H9 (cell line): ENCODE measurements at regions not wholly inside any gene's neighbourhood (a gene's known extent, or its start where the extent isn't known, plus 50 kb on each side); places are given as distances from the start of the nearest gene placed in this dataset.

Experiments
- DNase-seq: peaks from one replicate; pipeline ENCODE4 v3.0.0-alpha.2; 2017
- H2AFZ ChIP-seq: one replicate; pipeline ENCODE4 v1.6.1; 2013; ENCODE audit warnings: mild to moderate bottlenecking, low read length, control low read depth, moderate library complexity
- H2AK5ac ChIP-seq: 2 replicates; pipeline ENCODE4 v1.6.1; 2013; ENCODE audit warnings: low read length, control low read depth, mixed read lengths; ENCODE audit not compliant: insufficient read length
- H2BK120ac ChIP-seq: one replicate; pipeline ENCODE4 v1.6.1; 2013; ENCODE audit warnings: low read depth, mild to moderate bottlenecking, low read length, control low read depth, inconsistent platforms; ENCODE audit not compliant: poor library complexity, severe bottlenecking
- H2BK12ac ChIP-seq: 2 replicates; pipeline ENCODE4 v1.6.1; 2013; ENCODE audit warnings: low read length, control low read depth, mixed read lengths, low read depth; ENCODE audit not compliant: insufficient read length
- H2BK15ac ChIP-seq: 2 replicates; pipeline ENCODE4 v1.6.1; 2013; ENCODE audit warnings: low read depth, low read length, control low read depth
- H2BK20ac ChIP-seq: one replicate; pipeline ENCODE4 v1.6.1; 2013; ENCODE audit warnings: low read depth, mild to moderate bottlenecking, low read length, control low read depth, inconsistent platforms; ENCODE audit not compliant: poor library complexity, severe bottlenecking
- H2BK5ac ChIP-seq: 2 replicates; pipeline ENCODE4 v1.6.1; 2013; ENCODE audit warnings: low read length, control low read depth, mixed read lengths; ENCODE audit not compliant: insufficient read length
- H3K14ac ChIP-seq: 2 replicates; pipeline ENCODE4 v1.6.1; 2013; ENCODE audit warnings: low read length, control low read depth; ENCODE audit not compliant: insufficient read depth
- H3K18ac ChIP-seq: 2 replicates; pipeline ENCODE4 v1.6.1; 2013; ENCODE audit warnings: low read depth, mild to moderate bottlenecking, mixed read lengths, low read length, control low read depth; ENCODE audit not compliant: insufficient read length
- H3K23ac ChIP-seq: 2 replicates; pipeline ENCODE4 v1.6.1; 2013; ENCODE audit warnings: low read length, control low read depth, mixed read lengths, low read depth; ENCODE audit not compliant: insufficient read length
- H3K23me2 ChIP-seq: 2 replicates; pipeline ENCODE4 v1.6.1; 2013; ENCODE audit warnings: low read depth, mild to moderate bottlenecking, mixed read lengths, low read length, control low read depth; ENCODE audit not compliant: insufficient read length, poor library complexity, severe bottlenecking
- H3K27ac ChIP-seq: 2 replicates; pipeline ENCODE4 v1.5.1; 2013; ENCODE audit warnings: low read length, control low read depth, mixed read lengths, low read depth; ENCODE audit not compliant: insufficient read length
- H3K27me3 ChIP-seq: 2 replicates; pipeline ENCODE4 v1.6.1; 2013; ENCODE audit warnings: low read length, control low read depth, inconsistent platforms; ENCODE audit not compliant: insufficient read depth
- H3K4ac ChIP-seq: 2 replicates; pipeline ENCODE4 v1.6.1; 2013; ENCODE audit warnings: low read depth, mild to moderate bottlenecking, control low read depth, inconsistent platforms, low read length, moderate library complexity
- H3K4me1 ChIP-seq: 2 replicates; pipeline ENCODE4 v1.6.1; 2013; ENCODE audit warnings: low read length, control low read depth, inconsistent platforms; ENCODE audit not compliant: insufficient read depth
- H3K4me2 ChIP-seq: 2 replicates; pipeline ENCODE4 v1.6.1; 2013; ENCODE audit warnings: low read length, control low read depth, mixed read lengths; ENCODE audit not compliant: insufficient read length, insufficient read depth
- H3K56ac ChIP-seq: 2 replicates; pipeline ENCODE4 v1.6.1; 2013; ENCODE audit warnings: low read depth, mild to moderate bottlenecking, mixed read lengths, low read length, control low read depth; ENCODE audit not compliant: insufficient read length
- H3K79me1 ChIP-seq: 2 replicates; pipeline ENCODE4 v1.6.1; 2013; ENCODE audit warnings: low read depth, mild to moderate bottlenecking, moderate library complexity, low read length, control low read depth, inconsistent platforms; ENCODE audit not compliant: insufficient read depth, poor library complexity, severe bottlenecking
- H3K79me2 ChIP-seq: 2 replicates; pipeline ENCODE4 v1.6.1; 2013; ENCODE audit warnings: low read length, control low read depth, inconsistent platforms; ENCODE audit not compliant: insufficient read depth
- H3K9ac ChIP-seq: 2 replicates; pipeline ENCODE4 v1.6.1; 2013; ENCODE audit warnings: low read length, control low read depth, mixed read lengths; ENCODE audit not compliant: insufficient read length; ENCODE audit errors: extremely low read depth
- H3K9me3 ChIP-seq: one replicate; pipeline ENCODE4 v1.6.1; 2013; ENCODE audit warnings: low read depth, low read length, inconsistent platforms; ENCODE audit not compliant: control insufficient read depth
- H3T11ph ChIP-seq: one replicate; pipeline ENCODE4 v1.6.1; 2013; ENCODE audit warnings: mild to moderate bottlenecking, low read length, control low read depth, inconsistent platforms
- H4K20me1 ChIP-seq: one replicate; pipeline ENCODE4 v1.6.1; 2013; ENCODE audit not compliant: control insufficient read depth, insufficient read length, insufficient read depth
- H4K5ac ChIP-seq: 2 replicates; pipeline ENCODE4 v1.6.1; 2013; ENCODE audit warnings: low read depth, mild to moderate bottlenecking, mixed read lengths, low read length, control low read depth; ENCODE audit not compliant: insufficient read length
- H4K8ac ChIP-seq: replicated peaks from 2 replicates; pipeline ENCODE4 v1.6.1; 2013; ENCODE audit warnings: low read length, control low read depth, mixed read lengths, low read depth; ENCODE audit not compliant: insufficient read length
- H4K91ac ChIP-seq: 2 replicates; pipeline ENCODE4 v1.6.1; 2013; ENCODE audit warnings: low read depth, mild to moderate bottlenecking, moderate library complexity, mixed read lengths, low read length, control low read depth; ENCODE audit not compliant: insufficient read length
- H3K27ac Mint-ChIP-seq, 3 experiments: 2 replicates in 2 of 3; 3 replicates in 1 of 3; pipeline ENCODE4 v1.8.0; 2020 to 2021; ENCODE audit warnings: mixed read lengths in 3 of 3, mild to moderate bottlenecking in 1 of 3, moderate library complexity in 1 of 3
- H3K27me3 Mint-ChIP-seq: 2 replicates; pipeline ENCODE4 v1.8.0; 2021; ENCODE audit warnings: low read depth, mild to moderate bottlenecking, moderate library complexity, mixed read lengths
- H3K36me3 Mint-ChIP-seq, 3 experiments: 2 replicates in 2 of 3; 3 replicates in 1 of 3; pipeline ENCODE4 v1.8.0; 2020 to 2021; ENCODE audit warnings: low read depth in 3 of 3, mixed read lengths in 3 of 3; ENCODE audit not compliant: insufficient read depth in 1 of 3
- H3K4me1 Mint-ChIP-seq, 2 experiments: 2 replicates each; pipeline ENCODE4 v1.8.0; 2020; ENCODE audit warnings: mixed read lengths in 2 of 2
- H3K4me3 Mint-ChIP-seq, 2 experiments: 2 replicates in 1 of 2; 3 replicates in 1 of 2; pipeline ENCODE4 v1.8.0; 2020 to 2021; ENCODE audit warnings: mild to moderate bottlenecking in 2 of 2, mixed read lengths in 2 of 2, moderate library complexity in 1 of 2
- H3K9me3 Mint-ChIP-seq, 2 experiments: 2 replicates in 1 of 2; 3 replicates in 1 of 2; pipeline ENCODE4 v1.8.0; 2020; ENCODE audit warnings: mild to moderate bottlenecking in 2 of 2, mixed read lengths in 2 of 2, moderate library complexity in 1 of 2
- CTCF ChIP-seq: fragments of 200-600 bp; sonication (generic); conservative IDR thresholded peaks from 3 replicates; pipeline ENCODE4 v1.8.0; 2021; ENCODE audit warnings: antibody characterized with exemption, mild to moderate bottlenecking
- WGBS: extraction: QIAGEN DNeasy Blood & Tissue Kit; methylation state at CpG from one replicate; pipeline ENCODE4 v1.1.7; 2013; ENCODE audit warnings: missing lambda C conversion rate, low lambda C conversion rate, mixed read lengths; ENCODE audit not compliant: insufficient read length; ENCODE audit errors: extremely low coverage; 5-methylcytosine and 5-hydroxymethylcytosine counted together

GRCh38 chr7:109930049-109930448, 1160.9 kb upstream of the LRRN3 start:
- Mint-ChIP-seq H3K4me1 (peaks cover 15% of the 10 kb centered on the region in 2 experiments), H3K36me3 (peaks cover 5 to 15% (median 7%) of the 10 kb centered on the region in 3 experiments; a peak in 5 of 7 replicates), H3K27ac (peak overlapping the region; percentile 62 to 84 (median 62); a peak in 2 of 7 replicates), H3K27me3 (no peaks in the 10 kb centered on the region), H3K4me3 (no peak overlapping the region), H3K9me3 (peaks cover 5 to 11% of the 10 kb centered on the region in 2 experiments)
- no peaks in the 10 kb centered on the region for H3K79me2 ChIP-seq
- TF ChIP-seq CTCF: no peak
- no peak overlapping the region for H2BK12ac ChIP-seq
- H2BK5ac ChIP-seq: no peak overlapping the region
- H3T11ph ChIP-seq: no peak overlapping the region
- H3K23ac ChIP-seq: no peak overlapping the region
- H3K9ac ChIP-seq: no peak overlapping the region
- H3K27ac ChIP-seq: no peak overlapping the region
- DNase-seq: no peak
- H3K4me1 ChIP-seq: no peaks in the 10 kb centered on the region
- H3K4ac ChIP-seq: no peak overlapping the region
- no peak overlapping the region for H2AFZ ChIP-seq
- H3K79me1 ChIP-seq: no peaks in the 10 kb centered on the region
- H4K91ac ChIP-seq: no peak overlapping the region
- H3K27me3 ChIP-seq: no peaks in the 10 kb centered on the region
- no peak overlapping the region for H2AK5ac ChIP-seq
- no peak overlapping the region for H3K18ac ChIP-seq
- no peak overlapping the region for H2BK15ac ChIP-seq
- WGBS: no CpG with 5 or more reads among the region's 3 CpGs
- H3K4me2 ChIP-seq: no peak overlapping the region
- H2BK120ac ChIP-seq: no peak overlapping the region
- H4K8ac ChIP-seq: no peak overlapping the region
- H4K5ac ChIP-seq: no peak overlapping the region
- H3K56ac ChIP-seq: no peak overlapping the region
- no peaks in the 10 kb centered on the region for H4K20me1 ChIP-seq
- no peak overlapping the region for H2BK20ac ChIP-seq
- no peaks in the 10 kb centered on the region for H3K23me2 ChIP-seq
- peaks cover 10% of the 10 kb centered on the region for H3K9me3 ChIP-seq
- H3K14ac ChIP-seq: no peak overlapping the region
